Activated T-cell treated with anti-CD3 and anti-CD28 coated beads, Interleukin-2, amount 50 U/mL, for 4 hours (primary cell): ENCODE measurements at regions not wholly inside any gene's neighbourhood (a gene's known extent, or its start where the extent isn't known, plus 50 kb on each side); places are given as distances from the start of the nearest gene placed in this dataset.
"Not testable (repeated sequence)": the region's sequence is repeated elsewhere in the genome, so short reads cannot be mapped to it uniquely, and the experiment has no call there.

Experiments used
- ATAC-seq, 2 donors: fragments of 200-7000 bp; cut with Tn5 transposase; one replicate each; pipeline ENCODE4 v1.10.0; 2021
- DNase-seq: peaks from one replicate; pipeline ENCODE4 v3.0.0-alpha.2; 2020
- H3K27me3 Mint-ChIP-seq: one replicate; pipeline ENCODE4 v1.8.0; 2021; ENCODE audit warnings: low read depth, mixed read lengths
- H3K36me3 Mint-ChIP-seq: one replicate; pipeline ENCODE4 v1.8.0; 2022; ENCODE audit warnings: mixed read lengths; ENCODE audit not compliant: insufficient read depth
- H3K4me1 Mint-ChIP-seq: one replicate; pipeline ENCODE4 v1.8.0; 2021; ENCODE audit warnings: low read depth, mixed read lengths
- H3K4me3 Mint-ChIP-seq: one replicate; pipeline ENCODE4 v1.8.0; 2021; ENCODE audit warnings: mild to moderate bottlenecking, moderate library complexity, mixed read lengths
- H3K9me3 Mint-ChIP-seq: one replicate; pipeline ENCODE4 v1.8.0; 2021; ENCODE audit warnings: mixed read lengths

DNA sequence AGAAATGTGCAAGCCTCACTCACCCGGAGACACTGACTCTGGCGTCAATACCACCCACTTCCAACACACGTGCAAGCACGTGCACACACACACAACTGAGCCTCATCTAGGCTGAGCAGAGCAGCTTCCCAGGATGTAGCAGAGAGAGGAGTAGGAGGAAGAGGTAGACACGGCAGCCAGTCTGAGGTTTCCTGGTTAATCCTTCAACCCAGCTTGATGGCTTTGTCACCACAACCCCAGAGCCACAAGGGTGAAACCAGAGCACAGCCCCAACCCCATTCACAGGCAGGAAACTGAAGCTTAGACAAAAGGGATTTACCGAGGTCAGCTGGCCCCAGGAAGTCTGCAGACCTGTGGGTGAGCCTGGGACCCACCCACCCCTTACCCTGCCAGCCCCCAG is 905.3 kb downstream of the TUBA3C start:
- DNase-seq, ATAC-seq, H3K36me3 Mint-ChIP-seq: not testable (repeated sequence)

DNA sequence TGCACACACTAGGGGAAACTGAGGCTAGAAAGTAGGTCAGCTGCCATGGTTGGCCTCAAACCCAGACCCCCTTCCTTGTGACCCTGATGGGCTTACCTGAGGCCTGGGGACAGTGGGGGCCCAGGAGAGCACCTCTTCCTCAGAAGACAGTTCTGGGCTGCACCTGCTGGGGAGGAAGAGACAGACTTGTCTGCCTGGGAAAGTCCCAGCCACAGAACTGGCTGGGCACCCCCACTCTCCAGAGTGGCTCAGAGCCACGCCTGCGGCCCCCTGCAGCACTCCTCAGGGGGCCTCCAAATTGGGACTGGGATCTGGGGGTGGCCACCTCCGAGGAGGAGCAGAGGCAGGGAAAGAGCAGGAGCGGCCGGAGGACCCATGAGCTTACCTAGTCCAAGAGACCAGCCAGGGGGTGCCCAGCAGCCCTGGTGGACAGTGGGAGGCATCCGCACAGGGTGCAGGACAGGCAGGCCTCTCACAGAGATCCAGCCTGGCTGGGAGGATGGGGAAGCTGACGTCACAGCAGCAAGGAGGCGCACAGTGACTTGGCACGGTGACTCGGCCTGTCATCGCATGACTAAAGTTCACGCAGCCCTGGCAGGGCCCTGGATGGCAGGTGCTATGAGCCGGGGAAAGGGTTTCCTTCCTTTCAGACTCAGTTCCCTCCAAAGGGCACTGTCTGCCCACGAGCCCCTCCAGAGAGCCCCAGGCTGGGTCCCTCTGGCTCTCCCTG is 907.7 kb downstream of the TUBA3C start:
- not testable (repeated sequence) for H3K4me1 Mint-ChIP-seq, ATAC-seq, H3K9me3 Mint-ChIP-seq, DNase-seq, H3K27me3 Mint-ChIP-seq, H3K4me3 Mint-ChIP-seq, H3K36me3 Mint-ChIP-seq

More for the DNA sequence above, 905.3 kb downstream of the TUBA3C start:
- not testable (repeated sequence) for H3K9me3 Mint-ChIP-seq, H3K4me1 Mint-ChIP-seq, H3K4me3 Mint-ChIP-seq, H3K27me3 Mint-ChIP-seq

DNA sequence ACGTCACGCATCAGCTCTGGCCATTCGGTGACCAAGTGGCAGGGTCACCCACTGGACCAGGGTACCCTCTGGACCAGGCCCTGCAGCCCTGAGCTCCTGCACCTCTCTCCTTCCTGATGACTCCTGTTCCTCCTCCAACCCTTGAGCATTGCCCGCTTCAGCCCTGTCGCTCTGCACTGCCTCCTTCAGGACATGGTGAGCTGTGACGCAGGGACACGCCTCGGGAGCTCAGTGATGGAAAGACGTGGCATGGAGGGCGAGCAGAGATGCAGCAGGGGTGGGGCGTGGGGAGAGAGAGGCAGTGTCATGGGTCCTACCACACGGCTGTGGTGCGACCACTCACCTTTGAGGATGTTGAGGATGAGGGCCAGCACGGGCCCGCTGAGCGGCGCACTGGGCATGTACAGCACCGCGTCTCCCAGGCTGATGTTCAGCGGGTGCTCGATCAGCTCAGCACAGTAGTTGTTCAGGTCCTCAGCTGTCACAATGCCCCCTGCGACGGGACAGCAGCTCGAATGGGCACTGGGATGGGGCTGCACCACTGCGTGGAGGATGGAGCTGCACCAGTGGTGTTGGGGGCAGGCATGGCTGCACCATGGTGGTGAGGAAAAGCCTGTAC is 922.7 kb downstream of the TUBA3C start:
- ATAC-seq, H3K9me3 Mint-ChIP-seq, H3K27me3 Mint-ChIP-seq, DNase-seq, H3K4me3 Mint-ChIP-seq, H3K4me1 Mint-ChIP-seq, H3K36me3 Mint-ChIP-seq: not testable (repeated sequence)

DNA sequence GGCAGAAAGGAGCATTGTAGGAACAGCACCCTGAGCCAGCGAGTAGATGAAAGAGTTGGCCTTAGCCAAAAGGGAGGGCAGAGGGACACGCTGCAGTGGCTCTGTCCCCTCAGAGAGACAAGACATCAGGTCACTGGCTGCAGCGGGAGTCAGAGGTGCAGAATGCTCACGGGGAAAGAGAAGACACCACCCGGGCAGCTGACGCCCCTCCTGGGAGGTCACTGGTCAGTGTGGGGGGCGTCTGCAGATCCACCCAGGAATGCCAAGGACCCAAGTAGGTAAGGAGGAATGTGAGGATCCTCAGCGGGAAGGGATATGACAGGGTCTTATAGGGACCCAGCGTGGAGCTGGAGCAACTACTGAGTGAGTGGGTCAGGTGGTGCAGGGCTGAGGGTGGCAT is 923.9 kb downstream of the TUBA3C start:
- not testable (repeated sequence) for H3K4me3 Mint-ChIP-seq, DNase-seq, H3K9me3 Mint-ChIP-seq, H3K27me3 Mint-ChIP-seq, H3K36me3 Mint-ChIP-seq, H3K4me1 Mint-ChIP-seq, ATAC-seq

DNA sequence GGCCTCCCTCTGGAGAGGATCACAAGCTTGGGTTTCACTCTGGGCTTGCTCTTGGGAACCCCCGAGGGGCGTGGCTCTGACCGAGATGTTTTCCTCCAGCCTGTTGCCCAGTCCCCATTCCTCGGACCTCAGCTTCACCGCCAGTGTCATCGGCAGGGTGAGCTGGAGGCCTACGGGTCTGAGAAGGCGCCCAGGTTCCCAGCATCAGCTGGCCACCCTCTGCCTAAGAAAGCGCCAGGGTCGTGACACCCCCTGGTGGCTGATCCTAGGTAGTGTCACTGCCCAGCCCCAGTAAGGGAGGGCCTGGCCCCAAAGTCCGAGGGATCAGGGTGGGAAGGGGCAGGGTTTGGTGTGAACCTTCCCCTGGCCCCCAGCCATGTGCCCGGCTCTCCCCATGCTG is 928.8 kb downstream of the TUBA3C start:
- not testable (repeated sequence) for H3K9me3 Mint-ChIP-seq, H3K4me3 Mint-ChIP-seq, H3K4me1 Mint-ChIP-seq, H3K36me3 Mint-ChIP-seq, ATAC-seq, H3K27me3 Mint-ChIP-seq, DNase-seq

DNA sequence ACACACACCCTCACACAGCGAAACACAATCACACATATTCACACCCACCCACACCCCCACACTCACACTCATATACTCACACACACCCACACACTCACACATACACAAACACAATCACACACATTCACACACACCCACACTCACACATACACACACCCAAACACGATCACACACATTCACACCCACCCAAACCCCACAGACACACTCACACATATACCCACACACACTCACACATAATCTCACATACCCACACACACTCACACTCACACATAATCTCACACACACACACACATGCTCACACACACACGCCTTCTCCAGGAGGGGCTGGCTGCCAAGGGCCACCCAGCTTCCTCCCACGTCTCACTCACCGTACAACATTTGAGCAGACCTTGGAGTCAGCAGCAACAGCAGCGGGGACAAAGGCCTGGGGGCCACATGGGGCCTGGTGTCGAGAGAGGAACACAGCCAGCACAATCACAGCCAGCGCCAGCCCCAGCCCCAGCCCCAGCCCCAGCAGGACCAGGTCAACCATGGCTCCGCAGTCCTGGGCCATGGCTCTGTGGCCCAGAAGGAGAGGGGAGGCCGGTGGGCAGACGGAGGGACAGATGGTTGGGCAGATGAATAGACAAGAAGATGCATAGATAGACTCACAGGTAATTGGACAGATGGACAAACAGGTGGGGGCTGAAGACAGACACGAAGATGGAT is 932.9 kb downstream of the TUBA3C start:
- not testable (repeated sequence) for H3K4me1 Mint-ChIP-seq, H3K4me3 Mint-ChIP-seq, ATAC-seq, H3K27me3 Mint-ChIP-seq, H3K36me3 Mint-ChIP-seq, DNase-seq, H3K9me3 Mint-ChIP-seq

DNA sequence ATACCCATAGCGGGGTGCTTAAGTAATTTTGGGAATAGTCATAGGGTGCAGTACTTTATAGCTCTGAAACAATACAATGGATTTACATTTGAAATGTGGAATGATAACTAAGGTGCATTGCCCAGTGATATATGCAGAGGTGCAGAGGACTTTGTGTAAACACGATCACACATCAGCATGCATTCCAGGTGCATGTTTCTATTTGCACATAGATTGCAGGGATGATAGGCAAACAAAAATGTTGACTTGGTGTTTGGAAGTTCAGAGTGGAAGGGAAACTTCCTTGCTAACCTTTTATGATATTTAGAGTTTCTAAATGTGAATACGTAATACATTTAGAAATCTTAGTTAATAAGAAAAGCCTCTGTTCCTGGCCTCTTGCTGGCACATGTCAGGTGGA is 941.5 kb downstream of the TUBA3C start:
- not testable (repeated sequence) for H3K4me3 Mint-ChIP-seq, H3K36me3 Mint-ChIP-seq, ATAC-seq, H3K27me3 Mint-ChIP-seq, H3K9me3 Mint-ChIP-seq, H3K4me1 Mint-ChIP-seq, DNase-seq

DNA sequence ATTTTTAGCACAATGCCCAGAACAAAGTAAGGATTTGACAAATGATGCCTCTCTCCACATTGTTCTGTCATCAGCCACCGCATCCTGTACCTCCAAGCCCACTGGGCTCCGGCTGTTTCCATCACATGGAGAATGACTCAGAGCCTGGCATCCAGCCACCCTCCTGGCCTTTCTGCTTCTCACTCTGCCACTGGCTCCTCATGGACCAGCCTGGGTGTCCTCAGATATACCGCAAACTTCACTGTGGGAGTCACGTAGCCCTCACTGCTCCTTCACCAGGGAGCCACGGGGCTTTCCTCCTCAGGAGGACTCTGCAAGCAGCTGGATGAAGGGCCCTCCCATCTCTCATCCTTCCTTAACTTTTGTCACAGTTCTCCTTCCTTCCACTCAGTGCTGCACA is 943.0 kb downstream of the TUBA3C start:
- not testable (repeated sequence) for H3K4me3 Mint-ChIP-seq, ATAC-seq, H3K36me3 Mint-ChIP-seq, H3K4me1 Mint-ChIP-seq, DNase-seq, H3K9me3 Mint-ChIP-seq, H3K27me3 Mint-ChIP-seq

DNA sequence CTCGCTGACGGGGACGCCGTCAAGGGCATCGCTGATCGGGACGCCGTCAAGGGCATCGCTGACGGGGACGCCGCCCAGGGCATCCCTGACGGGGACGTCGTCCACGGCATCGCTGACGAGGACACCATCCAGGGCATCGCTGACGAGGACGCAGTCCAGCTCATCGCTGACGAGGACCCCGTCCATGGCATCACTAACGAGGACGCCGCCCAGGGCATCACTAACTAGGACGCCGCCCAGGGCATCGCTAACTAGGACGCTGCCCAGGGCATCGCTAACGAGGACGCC is 945.2 kb downstream of the TUBA3C start:
- ATAC-seq: no peak
- Mint-ChIP-seq H3K27me3 (no peaks in the 10 kb centered on the region), H3K36me3 (no peaks in the 10 kb centered on the region), H3K9me3 (peaks cover 3% of the 10 kb centered on the region), H3K4me3 (no peak overlapping the region), H3K4me1 (no peaks in the 10 kb centered on the region)
- DNase-seq: no peak

DNA sequence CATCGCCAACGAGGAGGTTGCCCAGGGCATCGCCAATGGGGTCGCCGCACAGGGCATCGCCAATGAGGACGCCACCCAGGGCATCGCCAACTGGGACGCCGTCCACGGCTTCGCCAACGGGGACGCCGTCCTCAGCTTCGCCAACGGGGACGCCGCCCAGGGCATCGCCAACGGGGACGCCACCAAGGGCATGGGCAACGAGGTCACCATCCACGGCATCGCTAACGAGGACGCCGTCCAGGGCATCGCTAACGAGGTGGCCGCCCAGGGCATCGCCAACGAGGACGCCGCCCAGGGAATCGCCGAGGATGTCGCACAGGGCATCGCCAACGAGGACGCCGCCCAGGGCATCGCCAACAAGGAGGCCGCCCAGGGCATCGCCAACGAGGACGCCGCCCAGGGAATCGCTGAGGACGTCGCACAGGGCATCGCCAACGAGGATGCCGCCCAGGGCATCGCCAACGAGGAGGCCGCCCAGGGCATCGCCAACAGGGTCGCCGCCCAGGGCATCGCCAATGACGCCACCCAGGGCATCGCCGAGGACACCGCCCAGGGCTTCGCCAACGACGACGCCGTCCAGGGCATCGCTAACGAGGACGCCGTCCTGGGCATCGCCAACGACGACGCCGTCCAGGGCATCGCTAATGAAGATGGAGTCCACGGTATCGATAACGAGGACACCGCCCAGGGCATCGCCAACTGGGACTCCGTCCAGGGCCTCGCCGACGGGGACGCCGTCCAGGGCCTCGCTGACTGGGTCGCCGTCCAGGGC is 945.7 kb downstream of the TUBA3C start:
- Mint-ChIP-seq H3K9me3 (peaks cover 1% of the 10 kb centered on the region), H3K36me3 (no peaks in the 10 kb centered on the region), H3K4me3 (no peak overlapping the region), H3K4me1 (no peaks in the 10 kb centered on the region), H3K27me3 (no peaks in the 10 kb centered on the region)
- ATAC-seq (no peak), DNase-seq (no peak)

DNA sequence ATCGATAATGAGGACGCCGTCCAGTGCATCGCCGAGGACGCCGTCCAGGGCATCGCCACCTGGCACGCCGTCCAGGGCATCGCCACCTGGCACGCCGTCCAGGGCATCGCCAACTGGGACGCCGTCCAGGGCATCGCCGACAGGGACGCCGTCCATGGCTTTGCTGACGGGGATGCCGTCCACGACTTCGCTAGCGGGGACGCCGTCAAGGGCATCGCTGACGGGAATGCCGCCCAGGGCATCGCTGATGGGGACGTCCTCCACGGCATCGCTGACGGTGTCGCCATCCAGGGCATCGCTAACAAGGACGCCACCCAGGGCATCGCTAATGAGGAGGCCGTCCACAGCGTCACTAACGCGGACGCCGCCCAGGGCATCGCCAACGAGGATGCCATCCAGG is 946.5 kb downstream of the TUBA3C start:
- Mint-ChIP-seq H3K27me3 (no peaks in the 10 kb centered on the region), H3K4me3 (no peak overlapping the region), H3K36me3 (no peaks in the 10 kb centered on the region), H3K9me3 (no peaks in the 10 kb centered on the region), H3K4me1 (no peaks in the 10 kb centered on the region)
- no peak for ATAC-seq
- no peak for DNase-seq

DNA sequence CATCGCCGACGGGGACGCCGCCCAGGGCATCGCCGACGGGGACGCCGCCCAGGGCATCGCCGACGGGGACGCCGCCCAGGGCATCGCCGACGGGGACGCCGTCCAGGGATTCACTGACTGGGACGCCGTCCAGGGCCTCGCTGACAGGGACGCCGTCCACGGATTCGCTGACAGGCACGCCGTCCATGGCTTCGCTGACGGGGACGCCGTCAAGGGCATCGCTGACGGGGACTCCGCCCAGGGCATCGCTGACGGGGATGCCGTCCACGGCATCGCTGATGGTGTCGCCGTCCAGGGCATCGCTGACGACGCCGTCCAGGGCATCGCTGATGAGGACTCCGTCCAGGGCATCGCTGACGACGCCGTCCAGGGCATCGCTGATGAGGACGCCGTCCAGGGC is 947.2 kb downstream of the TUBA3C start:
- not testable (repeated sequence) for ATAC-seq, DNase-seq, H3K9me3 Mint-ChIP-seq, H3K4me1 Mint-ChIP-seq, H3K4me3 Mint-ChIP-seq, H3K36me3 Mint-ChIP-seq, H3K27me3 Mint-ChIP-seq

DNA sequence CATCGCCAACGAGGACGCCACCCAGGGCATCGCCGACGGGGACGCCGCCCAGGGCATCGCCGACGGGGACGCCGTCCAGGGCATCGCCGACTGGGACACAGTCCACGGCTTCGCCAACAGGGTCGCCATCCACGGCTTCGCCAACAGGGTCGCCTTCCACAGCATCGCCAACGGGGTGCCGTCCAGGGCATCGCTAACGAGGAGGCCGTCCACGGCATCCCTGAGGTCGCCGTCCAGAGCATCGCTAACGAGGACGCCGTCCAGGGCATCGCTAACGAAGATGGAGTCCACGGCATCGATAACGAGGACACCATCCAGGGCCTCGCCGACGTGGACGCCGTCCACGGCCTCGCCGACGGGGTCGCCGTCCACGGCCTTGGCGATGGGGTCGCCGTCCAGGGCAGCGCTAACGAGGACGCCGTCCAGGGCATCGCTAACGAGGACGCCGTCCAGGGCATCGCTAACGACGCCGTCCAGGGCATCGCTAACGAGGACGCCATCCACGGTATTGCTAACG is 947.8 kb downstream of the TUBA3C start:
- no peak for ATAC-seq
- Mint-ChIP-seq H3K36me3 (no peaks in the 10 kb centered on the region), H3K4me1 (no peaks in the 10 kb centered on the region), H3K27me3 (no peaks in the 10 kb centered on the region), H3K4me3 (no peak overlapping the region), H3K9me3 (no peaks in the 10 kb centered on the region)
- DNase-seq: no peak

DNA sequence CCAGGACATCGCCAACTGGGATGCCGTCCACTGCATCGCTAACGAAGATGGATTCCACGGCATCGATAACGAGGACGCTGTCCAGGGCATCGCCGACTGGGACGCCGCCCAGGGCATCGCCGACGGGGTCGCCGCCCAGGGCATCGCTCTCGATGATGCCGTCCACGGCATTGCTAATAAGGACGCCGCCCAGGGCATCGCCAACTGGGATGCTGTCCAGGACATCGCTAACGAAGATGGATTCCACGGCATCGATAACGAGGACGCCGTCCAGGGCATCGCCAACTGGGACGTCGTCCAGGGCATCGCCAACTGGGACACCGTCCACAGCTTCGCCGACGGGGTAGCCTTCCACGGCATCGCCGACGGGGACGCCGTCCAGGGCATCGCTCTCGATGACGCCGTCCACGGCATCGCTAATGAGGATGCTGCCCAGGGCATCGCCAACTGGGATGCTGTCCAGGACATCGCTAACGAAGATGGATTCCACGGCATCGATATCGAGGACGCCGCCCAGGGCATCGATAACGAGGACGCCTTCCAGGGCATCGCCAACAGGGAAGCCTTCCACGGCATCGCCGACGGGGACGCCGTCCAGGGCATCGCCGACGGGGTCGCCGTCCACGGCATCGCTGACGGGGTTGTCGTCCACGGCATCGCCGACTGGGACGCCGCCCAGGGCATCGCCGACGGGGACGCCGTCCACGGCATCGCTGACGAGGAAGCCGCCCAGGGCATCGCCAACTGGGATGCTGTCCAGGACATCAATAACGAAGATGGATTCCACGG is 948.4 kb downstream of the TUBA3C start:
- Mint-ChIP-seq H3K36me3 (no peaks in the 10 kb centered on the region), H3K27me3 (no peaks in the 10 kb centered on the region)
- ATAC-seq: no peak

More for the DNA sequence above, 948.4 kb downstream of the TUBA3C start:
- Mint-ChIP-seq H3K9me3 (no peaks in the 10 kb centered on the region), H3K4me3 (no peak overlapping the region), H3K4me1 (no peaks in the 10 kb centered on the region)
- DNase-seq: no peak
